ENCODE measurements at regions not wholly inside any gene's neighbourhood (a gene's known extent, or its start where the extent isn't known, plus 50 kb on each side); places are given as distances from the start of the nearest gene placed in this dataset.

GRCh38 chr3:66747696-66748095, 246.9 kb upstream of the LRIG1 start:
- no peak overlapping the region for H2BK5ac ChIP-seq (ENCODE audit: low read length)
- H3K27ac ChIP-seq (replicated peaks; ENCODE audit: low read length) = no peak overlapping the region
- no peaks in the 10 kb centered on the region for H3K36me3 ChIP-seq (replicated peaks in 1 of 2; ENCODE audit: control insufficient read depth in 2 of 2, insufficient read depth in 2 of 2, low read length in 2 of 2)
- H3K4me3 ChIP-seq (ENCODE audit: low read length in 2 of 2) = no peak overlapping the region
- no peak overlapping the region for H3K23ac ChIP-seq (ENCODE audit: low read depth, low read length, poor library complexity)
- no peak overlapping the region for H3K14ac ChIP-seq (ENCODE audit: low read length)
- peak overlapping the region; percentile 39 for H2AFZ ChIP-seq (ENCODE audit: low read length)
- no peaks in the 10 kb centered on the region for H3K79me1 ChIP-seq (ENCODE audit: low read depth, low read length)
- H3K27me3 ChIP-seq (ENCODE audit: control insufficient read depth in 3 of 3, insufficient read depth in 3 of 3, low read depth in 1 of 3, low read length in 3 of 3) = no peaks in the 10 kb centered on the region
- peak overlapping the region; percentile 71 for H3K18ac ChIP-seq (ENCODE audit: low read length)
- no peak overlapping the region for H2BK12ac ChIP-seq (ENCODE audit: low read length)
- no peak overlapping the region for H3K4ac ChIP-seq (ENCODE audit: low read length)
- peaks cover 0 to 7% of the 10 kb centered on the region in 2 donors for H3K4me1 ChIP-seq (ENCODE audit: control insufficient read depth in 2 of 2, insufficient read depth in 1 of 2, low read depth in 1 of 2, low read length in 2 of 2)
- peak overlapping the region; percentile 12 for H2BK15ac ChIP-seq (ENCODE audit: low read length)
- H4K91ac ChIP-seq (ENCODE audit: low read depth, low read length, poor library complexity) = no peak overlapping the region
- no peaks in the 10 kb centered on the region for H3K9me3 ChIP-seq (replicated peaks in 1 of 2; ENCODE audit: control insufficient read depth in 2 of 2, insufficient read depth in 1 of 2, low read depth in 1 of 2, low read length in 2 of 2)
- WGBS, 2 donors (ENCODE audit: extremely low coverage in 2 of 2, insufficient read length in 2 of 2, insufficient replicate concordance in 1 of 2) = no CpG with 5 or more reads among the region's 4 CpGs
- no peak overlapping the region for H2AK5ac ChIP-seq (ENCODE audit: low read depth, low read length)
- DNase-seq (ENCODE audit: low spot score) = no peak
- H3K4me2 ChIP-seq (ENCODE audit: insufficient read depth, low read length, poor library complexity, severe bottlenecking) = no peak overlapping the region
- H3K9ac ChIP-seq (ENCODE audit: low read depth, low read length, poor library complexity) = no peak overlapping the region
- H4K8ac ChIP-seq (ENCODE audit: low read depth, low read length) = no peak overlapping the region
- H2BK120ac ChIP-seq (ENCODE audit: low read depth, low read length) = no peak overlapping the region

DNA sequence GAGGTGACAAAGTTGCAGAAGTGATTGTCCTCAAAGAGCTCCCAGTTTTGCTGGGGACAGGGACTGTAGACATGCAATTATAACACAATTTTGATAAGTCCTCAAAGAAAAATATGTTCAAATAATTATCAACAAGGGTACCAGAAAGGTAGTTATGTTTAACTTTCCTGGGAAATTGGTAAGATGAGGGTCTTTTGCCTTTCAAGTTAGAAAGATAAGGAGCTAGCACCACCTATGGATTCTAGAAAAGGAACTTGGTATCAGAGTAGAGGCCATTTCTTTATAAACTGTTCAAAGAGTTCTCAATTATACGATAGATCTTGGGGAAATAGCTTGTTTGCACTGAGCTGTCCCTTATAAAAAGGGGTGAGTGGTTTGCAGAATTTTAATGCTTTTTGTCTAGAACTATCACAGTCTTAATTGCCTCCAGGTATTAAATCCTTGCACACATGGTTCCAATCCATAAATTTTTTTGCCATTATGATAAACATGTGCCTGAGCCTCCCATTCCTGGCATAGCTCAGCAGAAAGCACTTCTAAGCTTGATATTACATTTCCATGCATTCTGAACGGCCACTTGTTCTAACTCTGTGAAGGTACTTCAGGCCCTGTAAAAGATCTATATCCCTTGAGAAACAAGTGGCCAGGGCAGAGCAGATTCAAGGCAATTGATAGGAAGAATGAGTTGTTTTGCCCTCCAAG, 247.5 kb upstream of the LRIG1 start:
- WGBS, 2 donors (ENCODE audit: extremely low coverage in 2 of 2, insufficient read length in 2 of 2, insufficient replicate concordance in 1 of 2) = no CpG with 5 or more reads among the region's 2 CpGs
- H3K79me1 ChIP-seq (ENCODE audit: low read depth, low read length) = no peaks in the 10 kb centered on the region
- H3K27ac ChIP-seq (replicated peaks; ENCODE audit: low read length) = no peak overlapping the region
- peak overlapping the region; percentile 39 for H2AFZ ChIP-seq (ENCODE audit: low read length)
- no peak overlapping the region for H2BK12ac ChIP-seq (ENCODE audit: low read length)
- H3K36me3 ChIP-seq (replicated peaks in 1 of 2; ENCODE audit: control insufficient read depth in 2 of 2, insufficient read depth in 2 of 2, low read length in 2 of 2) = no peaks in the 10 kb centered on the region
- no peak overlapping the region for H3K4me2 ChIP-seq (ENCODE audit: insufficient read depth, low read length, poor library complexity, severe bottlenecking)
- H3K9me3 ChIP-seq (replicated peaks in 1 of 2; ENCODE audit: control insufficient read depth in 2 of 2, insufficient read depth in 1 of 2, low read depth in 1 of 2, low read length in 2 of 2) = no peaks in the 10 kb centered on the region
- no peaks in the 10 kb centered on the region for H3K27me3 ChIP-seq (ENCODE audit: control insufficient read depth in 3 of 3, insufficient read depth in 3 of 3, low read depth in 1 of 3, low read length in 3 of 3)
- peaks cover 0 to 8% of the 10 kb centered on the region in 2 donors for H3K4me1 ChIP-seq (ENCODE audit: control insufficient read depth in 2 of 2, insufficient read depth in 1 of 2, low read depth in 1 of 2, low read length in 2 of 2)
- no peak for DNase-seq (ENCODE audit: low spot score)
- no peak overlapping the region for H2BK5ac ChIP-seq (ENCODE audit: low read length)
- no peak overlapping the region for H3K18ac ChIP-seq (ENCODE audit: low read length)
- no peak overlapping the region for H4K91ac ChIP-seq (ENCODE audit: low read depth, low read length, poor library complexity)
- H3K4ac ChIP-seq (ENCODE audit: low read length) = no peak overlapping the region
- H2BK120ac ChIP-seq (ENCODE audit: low read depth, low read length) = no peak overlapping the region
- H2BK15ac ChIP-seq (ENCODE audit: low read length) = peak overlapping the region; percentile 12
- H4K8ac ChIP-seq (ENCODE audit: low read depth, low read length) = no peak overlapping the region
- no peak overlapping the region for H3K23ac ChIP-seq (ENCODE audit: low read depth, low read length, poor library complexity)
- no peak overlapping the region for H2AK5ac ChIP-seq (ENCODE audit: low read depth, low read length)
- H3K14ac ChIP-seq (ENCODE audit: low read length) = no peak overlapping the region
- no peak overlapping the region for H3K9ac ChIP-seq (ENCODE audit: low read depth, low read length, poor library complexity)
- no peak overlapping the region for H3K4me3 ChIP-seq (ENCODE audit: low read length in 2 of 2)

DNA sequence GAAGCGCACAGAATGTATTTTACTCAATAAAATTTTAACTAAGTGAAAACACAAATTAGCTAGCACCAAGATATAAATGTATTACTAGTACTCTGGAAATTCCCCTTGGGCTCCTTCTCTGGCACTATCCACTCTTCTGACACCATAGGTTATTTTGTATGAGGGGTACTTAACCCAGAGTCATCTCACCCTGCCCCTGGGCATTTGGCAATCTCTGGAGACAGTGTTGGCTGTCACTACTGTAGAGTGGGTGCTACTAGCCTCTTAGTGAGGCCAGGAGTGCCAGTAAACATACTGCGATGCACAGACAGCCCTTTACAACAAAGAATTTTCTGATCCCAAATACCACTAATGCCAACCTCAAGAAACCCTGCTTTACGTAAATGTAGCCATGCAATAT, 246.3 kb upstream of the KBTBD8 start:
- H3K18ac ChIP-seq (ENCODE audit: low read length) = no peak overlapping the region
- no peak overlapping the region for H4K8ac ChIP-seq (ENCODE audit: low read depth, low read length)
- H2AFZ ChIP-seq (ENCODE audit: low read length) = no peak overlapping the region
- no peak overlapping the region for H2BK120ac ChIP-seq (ENCODE audit: low read depth, low read length)
- no peak overlapping the region for H2AK5ac ChIP-seq (ENCODE audit: low read depth, low read length)
- H3K9me3 ChIP-seq (replicated peaks in 1 of 2; ENCODE audit: control insufficient read depth in 2 of 2, insufficient read depth in 1 of 2, low read depth in 1 of 2, low read length in 2 of 2) = no peaks in the 10 kb centered on the region
- no peak overlapping the region for H2BK5ac ChIP-seq (ENCODE audit: low read length)
- H2BK15ac ChIP-seq (ENCODE audit: low read length) = no peak overlapping the region
- no peaks in the 10 kb centered on the region for H3K27me3 ChIP-seq (ENCODE audit: control insufficient read depth in 3 of 3, insufficient read depth in 3 of 3, low read depth in 1 of 3, low read length in 3 of 3)
- no peak overlapping the region for H4K91ac ChIP-seq (ENCODE audit: low read depth, low read length, poor library complexity)
- no peak overlapping the region for H3K4ac ChIP-seq (ENCODE audit: low read length)
- no peak overlapping the region for H3K4me3 ChIP-seq (ENCODE audit: low read length in 2 of 2)
- no CpG with 5 or more reads among the region's 3 CpGs for WGBS, 2 donors (ENCODE audit: extremely low coverage in 2 of 2, insufficient read length in 2 of 2, insufficient replicate concordance in 1 of 2)
- H3K4me1 ChIP-seq (ENCODE audit: control insufficient read depth in 2 of 2, insufficient read depth in 1 of 2, low read depth in 1 of 2, low read length in 2 of 2) = peaks cover 0 to 8% of the 10 kb centered on the region in 2 donors
- no peak for DNase-seq (ENCODE audit: low spot score)
- no peak overlapping the region for H3K4me2 ChIP-seq (ENCODE audit: insufficient read depth, low read length, poor library complexity, severe bottlenecking)
- no peak overlapping the region for H3K9ac ChIP-seq (ENCODE audit: low read depth, low read length, poor library complexity)
- no peaks in the 10 kb centered on the region for H3K36me3 ChIP-seq (replicated peaks in 1 of 2; ENCODE audit: control insufficient read depth in 2 of 2, insufficient read depth in 2 of 2, low read length in 2 of 2)
- no peak overlapping the region for H2BK12ac ChIP-seq (ENCODE audit: low read length)
- no peak overlapping the region for H3K23ac ChIP-seq (ENCODE audit: low read depth, low read length, poor library complexity)
- no peaks in the 10 kb centered on the region for H3K79me1 ChIP-seq (ENCODE audit: low read depth, low read length)
- no peak overlapping the region for H3K14ac ChIP-seq (ENCODE audit: low read length)
- no peak overlapping the region for H3K27ac ChIP-seq (replicated peaks; ENCODE audit: low read length)

DNA sequence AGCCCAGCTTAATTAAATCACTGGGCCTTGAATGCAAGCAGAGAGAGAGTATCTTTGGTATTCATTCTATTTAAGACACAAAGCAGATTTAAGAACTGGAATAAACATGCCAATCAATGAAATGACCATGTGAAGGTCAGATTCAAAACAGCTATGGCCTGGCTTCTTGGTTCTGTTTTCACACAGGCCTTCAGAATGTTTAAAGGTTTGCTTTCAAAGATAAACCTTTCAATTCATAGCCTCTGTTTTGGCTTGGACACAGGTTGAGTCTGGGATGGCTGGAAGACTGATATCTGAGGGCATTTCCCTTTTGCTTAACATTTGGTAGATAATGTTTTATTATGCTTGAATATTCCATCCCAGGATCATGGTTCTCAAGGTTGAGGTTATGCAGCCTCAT, 244.4 kb upstream of the KBTBD8 start:
- no peak overlapping the region for H3K4me2 ChIP-seq (ENCODE audit: insufficient read depth, low read length, poor library complexity, severe bottlenecking)
- no peak overlapping the region for H2AK5ac ChIP-seq (ENCODE audit: low read depth, low read length)
- no peak for DNase-seq (ENCODE audit: low spot score)

More for the DNA sequence above, 244.4 kb upstream of the KBTBD8 start:
- H3K9me3 ChIP-seq (replicated peaks in 1 of 2; ENCODE audit: control insufficient read depth in 2 of 2, insufficient read depth in 1 of 2, low read depth in 1 of 2, low read length in 2 of 2) = no peaks in the 10 kb centered on the region
- no peak overlapping the region for H2AFZ ChIP-seq (ENCODE audit: low read length)
- no peak overlapping the region for H2BK12ac ChIP-seq (ENCODE audit: low read length)
- H3K14ac ChIP-seq (ENCODE audit: low read length) = no peak overlapping the region
- H2BK120ac ChIP-seq (ENCODE audit: low read depth, low read length) = no peak overlapping the region
- no peak overlapping the region for H3K27ac ChIP-seq (replicated peaks; ENCODE audit: low read length)
- no peaks in the 10 kb centered on the region for H3K36me3 ChIP-seq (replicated peaks in 1 of 2; ENCODE audit: control insufficient read depth in 2 of 2, insufficient read depth in 2 of 2, low read length in 2 of 2)
- H3K18ac ChIP-seq (ENCODE audit: low read length) = no peak overlapping the region
- no peak overlapping the region for H4K91ac ChIP-seq (ENCODE audit: low read depth, low read length, poor library complexity)
- H4K8ac ChIP-seq (ENCODE audit: low read depth, low read length) = no peak overlapping the region
- H2BK15ac ChIP-seq (ENCODE audit: low read length) = no peak overlapping the region
- no peak overlapping the region for H2BK5ac ChIP-seq (ENCODE audit: low read length)
- no peaks in the 10 kb centered on the region for H3K79me1 ChIP-seq (ENCODE audit: low read depth, low read length)
- no peak overlapping the region for H3K9ac ChIP-seq (ENCODE audit: low read depth, low read length, poor library complexity)
- H3K4ac ChIP-seq (ENCODE audit: low read length) = no peak overlapping the region
- no peak overlapping the region for H3K23ac ChIP-seq (ENCODE audit: low read depth, low read length, poor library complexity)
- H3K27me3 ChIP-seq (ENCODE audit: control insufficient read depth in 3 of 3, insufficient read depth in 3 of 3, low read depth in 1 of 3, low read length in 3 of 3) = no peaks in the 10 kb centered on the region
- H3K4me1 ChIP-seq (ENCODE audit: control insufficient read depth in 2 of 2, insufficient read depth in 1 of 2, low read depth in 1 of 2, low read length in 2 of 2) = peaks cover 0 to 2% of the 10 kb centered on the region in 2 donors
- H3K4me3 ChIP-seq (ENCODE audit: low read length in 2 of 2) = no peak overlapping the region

All from neuronal stem cell (in vitro differentiated cells).